KMS-11 (cell line): ENCODE measurements at regions not wholly inside any gene's neighbourhood (a gene's known extent, or its start where the extent isn't known, plus 50 kb on each side); places are given as distances from the start of the nearest gene placed in this dataset.

Source experiments
- H2AFZ ChIP-seq: fragments of 200-600 bp; sonication (generic); 2 replicates; pipeline ENCODE4 v1.6.1; 2016; ENCODE audit warnings: antibody characterized with exemption, mixed run types, low read depth
- H3K27ac ChIP-seq: fragments of 200-600 bp; sonication (generic); 2 replicates; pipeline ENCODE4 v1.6.1; 2016; ENCODE audit warnings: mild to moderate bottlenecking, mixed run types
- H3K27me3 ChIP-seq: fragments of 200-600 bp; sonication (generic); 2 replicates; pipeline ENCODE4 v1.6.1; 2017; ENCODE audit warnings: mild to moderate bottlenecking, low read depth, mixed run types, moderate library complexity; ENCODE audit not compliant: insufficient read depth
- H3K36me3 ChIP-seq: fragments of 200-600 bp; sonication (generic); 2 replicates; pipeline ENCODE4 v1.6.1; 2017; ENCODE audit warnings: mild to moderate bottlenecking, mixed run types; ENCODE audit not compliant: insufficient read depth
- H3K4me1 ChIP-seq: fragments of 200-600 bp; sonication (generic); 2 replicates; pipeline ENCODE4 v1.6.1; 2016; ENCODE audit warnings: mild to moderate bottlenecking, low read depth, mixed run types; ENCODE audit not compliant: poor library complexity, severe bottlenecking
- H3K4me2 ChIP-seq: fragments of 200-600 bp; sonication (generic); 2 replicates; pipeline ENCODE4 v1.7.0; 2016; ENCODE audit warnings: mild to moderate bottlenecking, mixed run types
- H3K4me3 ChIP-seq: fragments of 200-600 bp; sonication (generic); IDR thresholded peaks from 2 replicates; pipeline ENCODE4 v1.6.1; 2017; ENCODE audit warnings: low read depth, low read length, mixed read lengths; ENCODE audit not compliant: insufficient read depth
- H3K79me2 ChIP-seq: fragments of 200-600 bp; sonication (generic); 2 replicates; pipeline ENCODE4 v1.6.1; 2016; ENCODE audit warnings: low read depth, mixed run types; ENCODE audit not compliant: insufficient read depth
- H3K9ac ChIP-seq: fragments of 200-600 bp; sonication (generic); 2 replicates; pipeline ENCODE4 v1.6.1; 2016; ENCODE audit warnings: mild to moderate bottlenecking, mixed run types
- H4K20me1 ChIP-seq: fragments of 200-600 bp; sonication (generic); 2 replicates; pipeline ENCODE4 v1.6.1; 2016; ENCODE audit warnings: mild to moderate bottlenecking, mixed run types; ENCODE audit not compliant: insufficient read depth
- CTCF ChIP-seq: fragments of 200-600 bp; sonication (generic); conservative IDR thresholded peaks from 2 replicates; pipeline ENCODE4 v1.6.1; 2017; ENCODE audit warnings: low read depth, mild to moderate bottlenecking, antibody characterized with exemption, low read length, moderate library complexity, mixed read lengths

- Histone ChIP-seq H3K36me3 (no peaks in the 10 kb centered on the region), H3K4me3 (no peak overlapping the region), H3K27ac (no peak overlapping the region), H3K9ac (no peak overlapping the region), H3K79me2 (no peaks in the 10 kb centered on the region), H2AFZ (no peak overlapping the region), H3K27me3 (no peaks in the 10 kb centered on the region), H3K4me2 (no peak overlapping the region), H3K4me1 (no peaks in the 10 kb centered on the region), H4K20me1 (no peaks in the 10 kb centered on the region)
- no peak for TF ChIP-seq CTCF
Observed at GRCh38 chr1:208534979-208535378, 290.8 kb upstream of the PLXNA2 start.

GRCh38 chr1:208535511-208535910 is 291.3 kb upstream of the PLXNA2 start:
- no peak for TF ChIP-seq CTCF
- Histone ChIP-seq H3K4me2 (no peak overlapping the region), H3K4me1 (no peaks in the 10 kb centered on the region), H3K4me3 (no peak overlapping the region), H3K9ac (no peak overlapping the region), H3K36me3 (no peaks in the 10 kb centered on the region), H3K27me3 (no peaks in the 10 kb centered on the region), H2AFZ (no peak overlapping the region), H3K27ac (no peak overlapping the region), H3K79me2 (no peaks in the 10 kb centered on the region), H4K20me1 (no peaks in the 10 kb centered on the region)

GRCh38 chr1:208536212-208536611 is 292.0 kb upstream of the PLXNA2 start:
- Histone ChIP-seq H3K4me3 (no peak overlapping the region), H3K9ac (no peak overlapping the region), H3K27me3 (no peaks in the 10 kb centered on the region), H3K4me1 (no peaks in the 10 kb centered on the region), H3K36me3 (no peaks in the 10 kb centered on the region), H2AFZ (no peak overlapping the region), H4K20me1 (no peaks in the 10 kb centered on the region), H3K4me2 (no peak overlapping the region), H3K27ac (no peak overlapping the region), H3K79me2 (no peaks in the 10 kb centered on the region)
- TF ChIP-seq CTCF, result no peak

- no peak overlapping the region for H2AFZ ChIP-seq
Observed at GRCh38 chr1:208537198-208537597, 293.0 kb upstream of the PLXNA2 start.

More at GRCh38 chr1:208537198-208537597, 293.0 kb upstream of the PLXNA2 start:
- no peak overlapping the region for H3K4me3 ChIP-seq
- H3K4me2 ChIP-seq, result no peak overlapping the region
- no peak overlapping the region for H3K9ac ChIP-seq
- TF ChIP-seq CTCF, result no peak
- no peaks in the 10 kb centered on the region for H3K79me2 ChIP-seq
- no peaks in the 10 kb centered on the region for H3K4me1 ChIP-seq
- no peaks in the 10 kb centered on the region for H3K27me3 ChIP-seq
- H4K20me1 ChIP-seq, result no peaks in the 10 kb centered on the region
- no peaks in the 10 kb centered on the region for H3K36me3 ChIP-seq
- no peak overlapping the region for H3K27ac ChIP-seq
